Smooth muscle cell (in vitro differentiated cells): ENCODE measurements at regions not wholly inside any gene's neighbourhood (a gene's known extent, or its start where the extent isn't known, plus 50 kb on each side); places are given as distances from the start of the nearest gene placed in this dataset.

Experiments used
- DNase-seq: peaks from one replicate; lab custom pipeline; 2025; ENCODE audit not compliant: unreplicated experiment; lab: John Stamatoyannopoulos, UW
- H2AFZ ChIP-seq: fragments of 200-600 bp; sonication (generic); 2 replicates; pipeline ENCODE4 v1.6.0; 2016; ENCODE audit warnings: antibody characterized with exemption, low read depth, mild to moderate bottlenecking
- H3F3A ChIP-seq: fragments of 200-600 bp; sonication (generic); 2 replicates; pipeline ENCODE4 v1.6.0; 2017; ENCODE audit warnings: antibody characterized with exemption, low read depth
- H3K27ac ChIP-seq: fragments of 200-600 bp; sonication (generic); 2 replicates; pipeline ENCODE4 v1.5.1; 2016; ENCODE audit warnings: low read depth, mild to moderate bottlenecking
- H3K27me3 ChIP-seq: fragments of 200-600 bp; sonication (generic); 2 replicates; pipeline ENCODE4 v1.6.1; 2016; ENCODE audit warnings: low read depth, mild to moderate bottlenecking
- H3K36me3 ChIP-seq: fragments of 200-600 bp; sonication (generic); 2 replicates; pipeline ENCODE4 v1.5.1; 2016; ENCODE audit warnings: low read depth
- H3K4me1 ChIP-seq: fragments of 200-600 bp; sonication (generic); 2 replicates; pipeline ENCODE4 v1.5.1; 2016; ENCODE audit warnings: low read depth
- H3K4me2 ChIP-seq: fragments of 200-600 bp; sonication (generic); 2 replicates; pipeline ENCODE4 v1.6.0; 2016; ENCODE audit warnings: mild to moderate bottlenecking
- H3K4me3 ChIP-seq: fragments of 200-600 bp; sonication (generic); 2 replicates; pipeline ENCODE4 v1.5.1; 2016; ENCODE audit warnings: mild to moderate bottlenecking
- H3K79me2 ChIP-seq: fragments of 200-600 bp; sonication (generic); 2 replicates; pipeline ENCODE4 v1.6.0; 2016; ENCODE audit warnings: low read depth, mild to moderate bottlenecking
- H3K9ac ChIP-seq: fragments of 200-600 bp; sonication (generic); 2 replicates; pipeline ENCODE4 v1.6.0; 2016; ENCODE audit warnings: low read depth
- H3K9me3 ChIP-seq: fragments of 200-600 bp; sonication (generic); replicated peaks from 2 replicates; pipeline ENCODE4 v1.5.1; 2016; ENCODE audit warnings: low read depth
- H4K20me1 ChIP-seq: fragments of 200-600 bp; sonication (generic); 2 replicates; pipeline ENCODE4 v1.6.0; 2016; ENCODE audit warnings: low read depth
- WGBS: methylation state at CpG from one replicate; pipeline ENCODE4 v1.1.7; 2016; ENCODE audit warnings: low lambda C conversion rate; 5-methylcytosine and 5-hydroxymethylcytosine counted together
- TF ChIP-seq, protein P1 (sequence below): fragments of 200-600 bp; sonication (generic); IDR thresholded peaks from 2 replicates; pipeline ENCODE4 v1.5.1; 2017; ENCODE audit warnings: borderline replicate concordance, mild to moderate bottlenecking, antibody characterized with exemption; ENCODE audit not compliant: insufficient read depth, poor library complexity, severe bottlenecking

DNA sequence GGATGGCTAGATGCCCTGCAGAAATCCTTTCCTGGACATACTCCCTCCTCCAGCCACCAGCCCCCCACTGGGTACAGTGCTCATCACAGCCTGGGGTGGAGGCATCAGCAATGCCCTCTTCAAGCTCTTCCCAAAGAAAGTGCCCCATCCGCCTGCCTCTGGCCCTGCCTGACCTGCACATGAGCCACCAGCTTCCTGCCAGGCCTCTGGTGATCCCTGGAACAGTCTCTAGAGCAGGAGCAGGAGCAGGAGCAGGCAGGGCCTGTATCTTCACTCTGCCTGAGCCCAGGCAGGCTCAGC lies 54.1 kb upstream of the CAB39 start:
- TF ChIP-seq, protein P1, sequence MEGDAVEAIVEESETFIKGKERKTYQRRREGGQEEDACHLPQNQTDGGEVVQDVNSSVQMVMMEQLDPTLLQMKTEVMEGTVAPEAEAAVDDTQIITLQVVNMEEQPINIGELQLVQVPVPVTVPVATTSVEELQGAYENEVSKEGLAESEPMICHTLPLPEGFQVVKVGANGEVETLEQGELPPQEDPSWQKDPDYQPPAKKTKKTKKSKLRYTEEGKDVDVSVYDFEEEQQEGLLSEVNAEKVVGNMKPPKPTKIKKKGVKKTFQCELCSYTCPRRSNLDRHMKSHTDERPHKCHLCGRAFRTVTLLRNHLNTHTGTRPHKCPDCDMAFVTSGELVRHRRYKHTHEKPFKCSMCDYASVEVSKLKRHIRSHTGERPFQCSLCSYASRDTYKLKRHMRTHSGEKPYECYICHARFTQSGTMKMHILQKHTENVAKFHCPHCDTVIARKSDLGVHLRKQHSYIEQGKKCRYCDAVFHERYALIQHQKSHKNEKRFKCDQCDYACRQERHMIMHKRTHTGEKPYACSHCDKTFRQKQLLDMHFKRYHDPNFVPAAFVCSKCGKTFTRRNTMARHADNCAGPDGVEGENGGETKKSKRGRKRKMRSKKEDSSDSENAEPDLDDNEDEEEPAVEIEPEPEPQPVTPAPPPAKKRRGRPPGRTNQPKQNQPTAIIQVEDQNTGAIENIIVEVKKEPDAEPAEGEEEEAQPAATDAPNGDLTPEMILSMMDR = no peak
- DNase-seq = no peak
- H3K4me1 ChIP-seq = no peaks in the 10 kb centered on the region
- H3K9me3 ChIP-seq = no peaks in the 10 kb centered on the region
- H3K4me2 ChIP-seq = no peak overlapping the region
- no peaks in the 10 kb centered on the region for H4K20me1 ChIP-seq
- no peaks in the 10 kb centered on the region for H3F3A ChIP-seq
- no peak overlapping the region for H3K9ac ChIP-seq
- H3K4me3 ChIP-seq = no peak overlapping the region
- no peak overlapping the region for H3K27ac ChIP-seq
- H3K27me3 ChIP-seq = no peaks in the 10 kb centered on the region
- 100% methylated on average over 1 of the region's 1 CpG for WGBS
- no peak overlapping the region for H2AFZ ChIP-seq
- no peaks in the 10 kb centered on the region for H3K36me3 ChIP-seq
- no peaks in the 10 kb centered on the region for H3K79me2 ChIP-seq

DNA sequence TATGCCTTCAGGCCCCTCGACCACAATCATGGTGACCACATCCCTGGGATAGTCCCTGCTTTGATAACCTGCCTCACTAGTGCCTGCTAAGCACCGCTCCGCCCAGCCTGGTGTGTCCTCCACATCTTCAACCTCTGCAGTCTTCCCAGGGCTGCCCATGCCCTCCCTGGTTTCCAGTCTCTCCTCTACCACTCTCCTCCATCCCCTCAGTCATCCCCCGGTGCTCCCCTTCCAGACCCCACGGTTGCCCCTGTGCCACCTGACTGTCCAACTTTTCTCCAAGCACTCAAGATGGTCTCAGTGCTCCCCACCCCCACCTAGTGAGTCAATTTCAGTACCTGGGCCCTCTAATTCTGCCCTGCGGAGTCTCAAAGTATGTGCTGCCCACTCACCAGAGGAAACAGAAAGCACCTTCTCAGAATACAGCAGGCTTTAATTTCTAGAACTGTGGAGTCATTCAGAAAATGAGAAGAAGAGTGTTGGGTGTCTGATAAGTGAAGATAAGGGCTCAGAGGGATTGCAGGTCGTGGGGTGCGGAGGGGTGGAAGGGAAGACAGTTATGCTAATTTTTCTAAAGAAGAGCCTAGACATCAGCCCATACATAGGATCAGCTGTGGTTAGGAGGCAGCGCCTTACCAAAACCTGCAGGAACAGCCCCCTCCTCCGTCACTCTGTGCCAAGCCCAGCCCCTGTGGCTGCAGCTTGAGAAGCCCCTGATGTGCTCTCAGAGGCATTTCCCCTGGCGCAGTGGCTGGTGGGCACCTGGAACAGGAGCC lies 53.6 kb upstream of the CAB39 start:
- TF ChIP-seq, protein P1 = no peak
- DNase-seq = no peak
- no peak overlapping the region for H3K4me3 ChIP-seq
- no peaks in the 10 kb centered on the region for H3K36me3 ChIP-seq
- H3K9me3 ChIP-seq = no peaks in the 10 kb centered on the region
- no peaks in the 10 kb centered on the region for H3K4me1 ChIP-seq
- H3K4me2 ChIP-seq = no peak overlapping the region
- H3K27me3 ChIP-seq = no peaks in the 10 kb centered on the region
- WGBS = 87% methylated on average over 11 of the region's 11 CpGs
- no peaks in the 10 kb centered on the region for H3F3A ChIP-seq
- H3K9ac ChIP-seq = no peak overlapping the region
- no peak overlapping the region for H3K27ac ChIP-seq
- no peak overlapping the region for H2AFZ ChIP-seq
- no peaks in the 10 kb centered on the region for H4K20me1 ChIP-seq
- H3K79me2 ChIP-seq = no peaks in the 10 kb centered on the region

DNA sequence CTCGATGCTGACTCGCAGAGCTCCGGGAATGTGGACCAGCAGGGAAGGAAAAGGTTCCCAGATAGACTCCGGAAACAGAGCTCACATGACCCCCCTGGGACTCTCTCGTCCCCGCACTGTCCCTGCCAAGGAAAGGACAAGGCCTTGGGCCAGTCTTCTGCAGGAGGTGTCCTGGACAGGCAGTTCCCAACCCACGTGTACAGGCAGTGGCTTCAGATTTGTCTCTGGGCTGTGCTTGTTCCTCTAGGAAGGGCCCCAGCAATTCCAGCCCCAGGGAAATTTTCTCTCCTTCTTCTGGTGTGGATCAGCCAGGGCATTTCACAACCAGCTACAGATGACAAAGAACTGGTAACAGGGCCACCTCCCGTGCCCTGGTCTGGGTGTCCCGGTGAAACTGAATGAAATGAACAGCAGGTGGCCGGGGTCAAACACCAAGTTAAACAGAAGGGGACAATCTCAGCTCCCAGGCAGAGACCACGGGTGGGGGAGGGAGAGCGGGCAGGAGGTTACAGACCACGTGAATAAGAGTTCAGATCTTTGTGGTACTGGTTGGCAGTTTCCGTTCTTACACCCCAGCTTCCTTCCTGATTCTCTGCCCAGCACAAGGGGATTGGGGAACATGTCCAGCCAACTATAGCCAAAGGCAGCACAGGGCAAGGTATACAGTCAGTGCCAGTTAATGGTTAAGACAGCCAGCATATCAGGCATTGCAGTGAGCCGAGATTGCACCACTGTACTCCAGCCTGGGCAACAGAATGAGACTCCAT lies 52.2 kb upstream of the CAB39 start:
- TF ChIP-seq, protein P1 = no peak
- no peak overlapping the region for H3K27ac ChIP-seq
- H3K4me3 ChIP-seq = no peak overlapping the region
- H3K4me2 ChIP-seq = no peak overlapping the region
- no peak overlapping the region for H2AFZ ChIP-seq
- WGBS = 89% methylated on average over 15 of the region's 15 CpGs
- no peaks in the 10 kb centered on the region for H4K20me1 ChIP-seq
- H3K4me1 ChIP-seq = no peaks in the 10 kb centered on the region
- no peaks in the 10 kb centered on the region for H3K79me2 ChIP-seq
- H3K9me3 ChIP-seq = no peaks in the 10 kb centered on the region
- H3K36me3 ChIP-seq = no peaks in the 10 kb centered on the region
- no peak for DNase-seq
- H3K27me3 ChIP-seq = no peaks in the 10 kb centered on the region
- H3F3A ChIP-seq = no peaks in the 10 kb centered on the region
- no peak overlapping the region for H3K9ac ChIP-seq
